ENCODE measurements at regions not wholly inside any gene's neighbourhood (a gene's known extent, or its start where the extent isn't known, plus 50 kb on each side); places are given as distances from the start of the nearest gene placed in this dataset.

DNA sequence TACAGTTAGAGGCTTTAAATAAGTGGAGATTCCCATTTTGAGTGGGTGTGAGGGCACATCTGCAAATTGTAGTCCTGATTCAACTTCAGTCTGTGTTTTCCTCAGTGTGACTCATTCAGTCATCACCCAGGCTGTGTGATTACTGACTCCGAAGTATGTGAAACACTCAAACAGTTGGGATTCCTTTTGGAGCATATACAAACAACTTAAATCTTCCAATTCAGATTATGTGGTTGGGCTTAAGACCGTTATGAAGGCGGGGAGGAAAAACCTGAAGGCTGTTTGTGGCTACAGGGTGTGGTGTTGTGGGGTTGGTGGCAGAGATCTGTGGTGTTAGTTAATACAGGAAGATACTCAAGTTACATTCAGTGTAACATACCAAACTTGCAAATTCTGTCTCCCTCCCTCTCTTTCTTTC lies 259.7 kb upstream of the FERD3L start (continued):
- TF ChIP-seq EP300 (IDR thresholded peaks at IDR 0.05; ENCODE audit: borderline replicate concordance in 1 of 2, low read depth in 1 of 2, low read length in 1 of 2) (peak in 1 of 2 experiments; percentile 74; a peak in 2 of 4 replicates), NFIC (IDR thresholded peaks at IDR 0.05; ENCODE audit: borderline replicate concordance) (peak; percentile 52), PBX3 (IDR thresholded peaks at IDR 0.05) (peak; percentile 73), TAF1 (IDR thresholded peaks at IDR 0.05; ENCODE audit: borderline replicate concordance, low read depth, low read length) (no peak), TEAD4 (IDR thresholded peaks at IDR 0.05; ENCODE audit: borderline replicate concordance, insufficient read depth) (peak; percentile 60; the same call in 1 of the 2 replicates), FOSL2 (IDR thresholded peaks at IDR 0.05; ENCODE audit: borderline replicate concordance, low read depth) (peak; percentile 95), RFX5 (IDR thresholded peaks at IDR 0.05; ENCODE audit: low read length) (no peak), MEF2A (IDR thresholded peaks at IDR 0.05; ENCODE audit: borderline replicate concordance, low read depth) (no peak), EZH2phosphoT487 (IDR thresholded peaks at IDR 0.05; ENCODE audit: borderline replicate concordance, low read depth) (no peak)
- TF ChIP-seq, protein P1, sequence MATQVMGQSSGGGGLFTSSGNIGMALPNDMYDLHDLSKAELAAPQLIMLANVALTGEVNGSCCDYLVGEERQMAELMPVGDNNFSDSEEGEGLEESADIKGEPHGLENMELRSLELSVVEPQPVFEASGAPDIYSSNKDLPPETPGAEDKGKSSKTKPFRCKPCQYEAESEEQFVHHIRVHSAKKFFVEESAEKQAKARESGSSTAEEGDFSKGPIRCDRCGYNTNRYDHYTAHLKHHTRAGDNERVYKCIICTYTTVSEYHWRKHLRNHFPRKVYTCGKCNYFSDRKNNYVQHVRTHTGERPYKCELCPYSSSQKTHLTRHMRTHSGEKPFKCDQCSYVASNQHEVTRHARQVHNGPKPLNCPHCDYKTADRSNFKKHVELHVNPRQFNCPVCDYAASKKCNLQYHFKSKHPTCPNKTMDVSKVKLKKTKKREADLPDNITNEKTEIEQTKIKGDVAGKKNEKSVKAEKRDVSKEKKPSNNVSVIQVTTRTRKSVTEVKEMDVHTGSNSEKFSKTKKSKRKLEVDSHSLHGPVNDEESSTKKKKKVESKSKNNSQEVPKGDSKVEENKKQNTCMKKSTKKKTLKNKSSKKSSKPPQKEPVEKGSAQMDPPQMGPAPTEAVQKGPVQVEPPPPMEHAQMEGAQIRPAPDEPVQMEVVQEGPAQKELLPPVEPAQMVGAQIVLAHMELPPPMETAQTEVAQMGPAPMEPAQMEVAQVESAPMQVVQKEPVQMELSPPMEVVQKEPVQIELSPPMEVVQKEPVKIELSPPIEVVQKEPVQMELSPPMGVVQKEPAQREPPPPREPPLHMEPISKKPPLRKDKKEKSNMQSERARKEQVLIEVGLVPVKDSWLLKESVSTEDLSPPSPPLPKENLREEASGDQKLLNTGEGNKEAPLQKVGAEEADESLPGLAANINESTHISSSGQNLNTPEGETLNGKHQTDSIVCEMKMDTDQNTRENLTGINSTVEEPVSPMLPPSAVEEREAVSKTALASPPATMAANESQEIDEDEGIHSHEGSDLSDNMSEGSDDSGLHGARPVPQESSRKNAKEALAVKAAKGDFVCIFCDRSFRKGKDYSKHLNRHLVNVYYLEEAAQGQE (IDR thresholded peaks at IDR 0.05; ENCODE audit: low read depth, low read length), result no peak

GRCh38 chr7:19403691-19404090 lies 258.5 kb upstream of the FERD3L start:
- POLR2A ChIA-PET, result no interaction called here
- Histone ChIP-seq H3K9ac (no peak overlapping the region), H3K27me3 (ENCODE audit: insufficient read depth) (peaks cover 6% of the 10 kb centered on the region; the same call in 1 of the 2 replicates), H3K27ac (ENCODE audit: low read depth in 2 of 2, low read length in 1 of 2) (no peak overlapping the region), H3K36me3 (replicated peaks in 1 of 2; ENCODE audit: control insufficient read depth in 1 of 2, insufficient read depth in 2 of 2, low read length in 1 of 2) (no peaks in the 10 kb centered on the region), H3K9me3 (no peaks in the 10 kb centered on the region), H3K9me2 (no peaks in the 10 kb centered on the region), H3K4me2 (no peak overlapping the region), H3F3A (replicated peaks; ENCODE audit: insufficient read depth) (no peaks in the 10 kb centered on the region), H3K79me2 (ENCODE audit: insufficient read depth) (no peaks in the 10 kb centered on the region), H3K4me3 (ENCODE audit: low read depth in 2 of 2, low read length in 1 of 2) (no peak overlapping the region), H4K20me1 (ENCODE audit: insufficient read depth) (no peaks in the 10 kb centered on the region), H3K4me1 (ENCODE audit: control insufficient read depth in 1 of 2, insufficient read depth in 2 of 2, low read depth in 1 of 2, low read length in 1 of 2) (peaks cover 0 to 6% of the 10 kb centered on the region in 2 experiments; a peak in 1 of 4 replicates), H2AFZ (ENCODE audit: low read depth) (no peak overlapping the region)
- no peak for DNase-seq
- WGBS (ENCODE audit: low lambda C conversion rate), result 18% methylated on average over 2 of the region's 2 CpGs
- CTCF ChIA-PET, result interaction anchor here (1.0 to 1.6 kb wide), 2 partner anchors 8 to 813 kb away, joined by 3 to 5 read pairs; no protein-coding TSS in a partner anchor
- TF ChIP-seq RAD21 (IDR thresholded peaks at IDR 0.05; ENCODE audit: low read length) (no peak), FOXM1 (IDR thresholded peaks at IDR 0.05; ENCODE audit: low read depth) (no peak), MEF2A (IDR thresholded peaks at IDR 0.05; ENCODE audit: borderline replicate concordance, low read depth) (no peak), RCOR1 (IDR thresholded peaks at IDR 0.05; ENCODE audit: low read length) (no peak), GABPA (IDR thresholded peaks at IDR 0.05; ENCODE audit: low read depth) (no peak), EP300 (IDR thresholded peaks at IDR 0.05; ENCODE audit: borderline replicate concordance in 1 of 2, low read depth in 1 of 2, low read length in 1 of 2) (no peak)
